Thyroid gland (tissue), 4 donors: ENCODE measurements at regions not wholly inside any gene's neighbourhood (a gene's known extent, or its start where the extent isn't known, plus 50 kb on each side); places are given as distances from the start of the nearest gene placed in this dataset.

Experiments
- DNase-seq, 2 donors: peaks; one replicate each; pipeline ENCODE4 v3.0.0-alpha.2; 2019
- H3K27ac ChIP-seq, 3 donors: fragments of 200-600 bp; sonication (generic); 1 replicate in 2 of 3; 2 replicates in 1 of 3; pipeline ENCODE4 v1.5.1; 2016 to 2019; ENCODE audit warnings: mild to moderate bottlenecking in 1 of 3, moderate library complexity in 1 of 3
- H3K27me3 ChIP-seq: fragments of 200-600 bp; sonication (generic); one replicate; pipeline ENCODE4 v1.5.1; 2019
- H3K36me3 ChIP-seq, 2 donors: fragments of 200-600 bp; sonication (generic); one replicate each; pipeline ENCODE4 v1.5.1; 2016 to 2019
- H3K4me1 ChIP-seq, 2 donors: fragments of 200-600 bp; sonication (generic); one replicate each; pipeline ENCODE4 v1.5.1; 2017 to 2019
- H3K4me3 ChIP-seq, 3 donors: fragments of 200-600 bp; sonication (generic); replicated peaks in 1 of 3; 1 replicate in 2 of 3; 2 replicates in 1 of 3; pipeline ENCODE4 v1.5.1; 2016; ENCODE audit warnings: mild to moderate bottlenecking in 1 of 3
- H3K9me3 ChIP-seq: fragments of 200-600 bp; sonication (generic); one replicate; pipeline ENCODE4 v1.5.1; 2017
- POLR2A ChIP-seq, 2 donors: fragments of 450-650 bp; IDR thresholded peaks; one replicate each; pipeline ENCODE4 v1.6.1; 2017; ENCODE audit warnings: antibody characterized with exemption in 2 of 2, mild to moderate bottlenecking in 2 of 2, moderate library complexity in 1 of 2
- WGBS, 2 donors: methylation state at CpG; one replicate each; pipeline ENCODE4 v1.1.5; 2017; 5-methylcytosine and 5-hydroxymethylcytosine counted together
- intact Hi-C: fragments of 100-400 bp; cut with DNase I; formaldehyde crosslinking; loops from one replicate; pipeline ENCODE4 v1.15.1; 2023
- TF ChIP-seq, protein P1 (sequence below), 6 experiments: fragments of 200-600 bp in 3 of 6; fragments of 450-650 bp in 3 of 6; sonication (generic) in 3 of 6; IDR thresholded peaks; one replicate each; pipeline ENCODE4 v1.5.1; 2016 to 2019; ENCODE audit warnings: antibody characterized with exemption in 6 of 6, mild to moderate bottlenecking in 2 of 6, inconsistent platforms in 1 of 6, moderate library complexity in 1 of 6

- H3K27ac ChIP-seq = no peak overlapping the region
- no peaks in the 10 kb centered on the region for H3K27me3 ChIP-seq
- no peaks in the 10 kb centered on the region for H3K9me3 ChIP-seq
- TF ChIP-seq, protein P1, sequence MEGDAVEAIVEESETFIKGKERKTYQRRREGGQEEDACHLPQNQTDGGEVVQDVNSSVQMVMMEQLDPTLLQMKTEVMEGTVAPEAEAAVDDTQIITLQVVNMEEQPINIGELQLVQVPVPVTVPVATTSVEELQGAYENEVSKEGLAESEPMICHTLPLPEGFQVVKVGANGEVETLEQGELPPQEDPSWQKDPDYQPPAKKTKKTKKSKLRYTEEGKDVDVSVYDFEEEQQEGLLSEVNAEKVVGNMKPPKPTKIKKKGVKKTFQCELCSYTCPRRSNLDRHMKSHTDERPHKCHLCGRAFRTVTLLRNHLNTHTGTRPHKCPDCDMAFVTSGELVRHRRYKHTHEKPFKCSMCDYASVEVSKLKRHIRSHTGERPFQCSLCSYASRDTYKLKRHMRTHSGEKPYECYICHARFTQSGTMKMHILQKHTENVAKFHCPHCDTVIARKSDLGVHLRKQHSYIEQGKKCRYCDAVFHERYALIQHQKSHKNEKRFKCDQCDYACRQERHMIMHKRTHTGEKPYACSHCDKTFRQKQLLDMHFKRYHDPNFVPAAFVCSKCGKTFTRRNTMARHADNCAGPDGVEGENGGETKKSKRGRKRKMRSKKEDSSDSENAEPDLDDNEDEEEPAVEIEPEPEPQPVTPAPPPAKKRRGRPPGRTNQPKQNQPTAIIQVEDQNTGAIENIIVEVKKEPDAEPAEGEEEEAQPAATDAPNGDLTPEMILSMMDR (IDR thresholded peaks at IDR 0.05) = no peak
- TF ChIP-seq POLR2A (IDR thresholded peaks at IDR 0.05) = no peak
- H3K4me3 ChIP-seq = no peak overlapping the region
- DNase-seq = no peak
- intact Hi-C loops = no loop called here
- H3K4me1 ChIP-seq = no peaks in the 10 kb centered on the region
- 90 to 91% methylated on average over 2 of the region's 2 CpGs for WGBS, 2 donors
- H3K36me3 ChIP-seq = no peaks in the 10 kb centered on the region
Observed at GRCh38 chr3:152997526-152997925, 162.6 kb downstream of the P2RY1 start.

GRCh38 chr3:152998591-152998990, 163.4 kb upstream of the RAP2B start:
- no peaks in the 10 kb centered on the region for H3K4me1 ChIP-seq
- H3K4me3 ChIP-seq = no peak overlapping the region
- intact Hi-C loops = no loop called here
- DNase-seq = no peak
- no peak for TF ChIP-seq POLR2A (IDR thresholded peaks at IDR 0.05)
- TF ChIP-seq, protein P1 (IDR thresholded peaks at IDR 0.05) = no peak
- no peak overlapping the region for H3K27ac ChIP-seq
- no peaks in the 10 kb centered on the region for H3K36me3 ChIP-seq
- H3K27me3 ChIP-seq = no peaks in the 10 kb centered on the region
- no peaks in the 10 kb centered on the region for H3K9me3 ChIP-seq
- whole genome bisulfite sequencing, 2 donors = 76 to 78% methylated on average over 4 of the region's 4 CpGs

DNA sequence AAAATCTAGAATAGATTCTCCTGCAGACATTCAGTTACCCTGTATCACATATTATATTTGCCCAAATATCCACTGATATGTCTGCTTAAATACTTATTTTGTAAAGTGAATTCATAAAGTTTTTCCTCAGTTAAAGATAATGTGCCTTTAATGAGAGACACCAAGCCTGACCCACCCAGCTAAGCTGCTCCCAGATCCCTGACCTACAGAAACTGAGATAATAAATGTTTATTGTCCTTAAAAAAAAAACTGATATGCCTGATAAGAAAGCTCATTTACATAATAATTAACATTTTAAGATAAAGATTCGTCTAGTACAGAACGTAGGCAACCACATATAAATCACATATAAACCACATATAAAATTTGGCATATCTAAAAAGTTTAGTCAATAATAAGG, 161.7 kb upstream of the RAP2B start:
- WGBS, 2 donors = 89 to 93% methylated on average over 2 of the region's 2 CpGs
- Histone ChIP-seq H3K4me3 (no peak overlapping the region), H3K27ac (no peak overlapping the region), H3K4me1 (no peaks in the 10 kb centered on the region), H3K27me3 (no peaks in the 10 kb centered on the region), H3K36me3 (no peaks in the 10 kb centered on the region), H3K9me3 (no peaks in the 10 kb centered on the region)
- DNase-seq = no peak
- TF ChIP-seq, protein P1 (IDR thresholded peaks at IDR 0.05) = no peak
- TF ChIP-seq POLR2A (IDR thresholded peaks at IDR 0.05) = no peak
- intact Hi-C loops = no loop called here

GRCh38 chr3:153001210-153002078, 160.6 kb upstream of the RAP2B start:
- Histone ChIP-seq H3K36me3 (no peaks in the 10 kb centered on the region), H3K27ac (no peak overlapping the region)

GRCh38 chr3:153003441-153003840, 158.6 kb upstream of the RAP2B start:
- TF ChIP-seq, protein P1 (IDR thresholded peaks at IDR 0.05) = no peak
- no peak for TF ChIP-seq POLR2A (IDR thresholded peaks at IDR 0.05)
- Histone ChIP-seq H3K9me3 (no peaks in the 10 kb centered on the region), H3K36me3 (no peaks in the 10 kb centered on the region), H3K4me3 (no peak overlapping the region), H3K27ac (no peak overlapping the region), H3K27me3 (no peaks in the 10 kb centered on the region), H3K4me1 (no peaks in the 10 kb centered on the region)
- DNase-seq = no peak
- intact Hi-C loops = no loop called here
- WGBS, 2 donors = 87 to 88% methylated on average over 2 of the region's 2 CpGs

More at GRCh38 chr3:153001210-153002078, 160.6 kb upstream of the RAP2B start:
- intact Hi-C loops = no loop called here
- no peak for DNase-seq
- TF ChIP-seq, protein P1 (IDR thresholded peaks at IDR 0.05) = no peak
- no peak for TF ChIP-seq POLR2A (IDR thresholded peaks at IDR 0.05)
- no peaks in the 10 kb centered on the region for H3K27me3 ChIP-seq
- no peaks in the 10 kb centered on the region for H3K4me1 ChIP-seq
- WGBS, 2 donors = 81 to 85% methylated on average over 4 of the region's 4 CpGs
- no peaks in the 10 kb centered on the region for H3K9me3 ChIP-seq
- no peak overlapping the region for H3K4me3 ChIP-seq
